GM21737 (cell line): ENCODE measurements at regions not wholly inside any gene's neighbourhood (a gene's known extent, or its start where the extent isn't known, plus 50 kb on each side); places are given as distances from the start of the nearest gene placed in this dataset.
"Not testable (repeated sequence)": the region's sequence is repeated elsewhere in the genome, so short reads cannot be mapped to it uniquely, and the experiment has no call there.

Experiments
- ATAC-seq: cut with Tn5 transposase; IDR thresholded peaks from one replicate; pipeline ENCODE4 v1.9.1; 2021; ENCODE audit warnings: mild to moderate bottlenecking, moderate library complexity; ENCODE audit not compliant: unreplicated experiment

DNA sequence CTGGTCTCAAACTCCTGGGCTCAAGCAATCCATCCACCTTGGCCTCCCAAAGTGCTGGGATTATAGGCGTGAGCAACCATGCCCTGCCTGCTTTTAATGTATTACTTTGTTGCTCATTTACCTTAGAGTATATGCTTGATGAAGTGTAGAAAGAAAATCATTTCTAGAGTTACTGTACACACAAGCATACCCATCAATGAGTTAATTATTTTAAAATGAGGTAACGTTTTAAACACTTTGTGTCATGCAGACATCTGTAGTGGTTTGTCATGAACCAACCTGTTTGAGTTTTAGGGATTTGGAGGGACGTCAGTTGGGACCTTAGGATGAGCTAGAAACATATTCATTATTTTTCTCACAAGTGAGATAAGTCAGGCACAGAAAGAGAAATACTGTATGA is 332.4 kb upstream of the IGF1R start:
- ATAC-seq = no peak

DNA sequence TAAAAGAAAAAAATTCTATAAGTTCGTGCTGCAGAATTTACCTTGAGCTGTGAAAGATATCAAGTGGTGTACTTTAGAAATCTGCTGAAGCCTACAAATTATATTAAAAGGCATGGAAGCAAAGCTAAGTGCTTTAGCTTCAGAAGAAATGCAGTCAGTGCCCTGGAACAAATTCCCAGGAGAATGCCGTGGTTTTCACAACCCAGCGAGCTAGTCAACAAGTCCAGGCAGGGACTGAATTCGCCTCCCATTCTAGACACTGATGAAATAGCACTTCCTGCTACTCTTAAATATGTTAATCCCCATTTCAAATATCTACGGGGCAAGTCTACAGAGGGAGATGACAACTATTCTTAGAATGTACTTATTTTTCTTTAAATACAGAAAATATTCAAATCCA is 326.4 kb upstream of the IGF1R start:
- ATAC-seq = no peak

DNA sequence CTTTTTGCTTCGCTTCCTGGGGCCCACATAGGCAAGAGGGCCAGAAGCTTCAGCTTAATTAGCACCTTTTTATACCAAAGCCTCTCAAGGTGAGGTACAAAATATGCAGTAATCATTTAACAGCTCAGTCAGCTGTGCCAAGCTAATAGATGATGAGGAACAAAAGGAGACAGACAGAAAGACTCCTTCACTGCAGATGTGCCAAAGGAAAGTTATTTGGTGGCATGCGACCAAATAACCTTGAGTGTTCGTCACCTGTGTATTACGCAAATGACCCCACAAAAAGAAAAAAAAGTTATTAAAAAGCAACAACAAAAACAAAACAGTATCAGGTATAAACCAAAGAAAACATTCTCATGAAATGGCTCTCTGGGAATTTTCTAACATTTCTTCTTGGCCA is 325.8 kb upstream of the IGF1R start:
- ATAC-seq = no peak

DNA sequence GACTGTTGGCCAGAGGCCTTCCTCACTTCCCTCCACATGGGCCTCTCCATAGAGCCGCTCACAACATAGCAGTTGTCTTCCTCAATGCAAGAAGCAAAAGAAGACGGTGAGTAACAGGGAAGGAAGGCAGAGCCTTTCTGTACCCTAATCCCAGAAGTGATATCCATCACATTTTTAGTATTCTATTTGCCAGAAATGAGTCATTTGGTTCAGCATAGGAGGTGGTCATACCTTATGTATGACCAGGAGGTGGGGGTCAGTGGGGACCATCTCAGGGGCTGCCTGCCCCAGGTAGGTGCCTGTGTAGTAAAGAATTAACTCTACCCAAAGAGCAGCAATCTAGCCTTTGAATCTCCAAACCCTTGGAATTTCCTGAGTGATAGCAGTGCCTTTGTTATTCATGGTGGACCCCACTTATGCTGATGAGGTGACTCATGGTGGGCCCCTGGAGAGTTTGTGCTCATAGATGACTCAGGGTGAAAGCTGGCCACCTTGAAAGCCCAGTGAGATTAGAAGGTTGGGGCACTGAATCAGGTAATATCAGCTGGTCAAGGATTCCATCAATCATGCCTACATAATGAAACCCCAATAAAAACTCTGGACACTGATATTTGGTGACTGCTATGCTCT is 323.9 kb upstream of the IGF1R start:
- no peak for ATAC-seq

DNA sequence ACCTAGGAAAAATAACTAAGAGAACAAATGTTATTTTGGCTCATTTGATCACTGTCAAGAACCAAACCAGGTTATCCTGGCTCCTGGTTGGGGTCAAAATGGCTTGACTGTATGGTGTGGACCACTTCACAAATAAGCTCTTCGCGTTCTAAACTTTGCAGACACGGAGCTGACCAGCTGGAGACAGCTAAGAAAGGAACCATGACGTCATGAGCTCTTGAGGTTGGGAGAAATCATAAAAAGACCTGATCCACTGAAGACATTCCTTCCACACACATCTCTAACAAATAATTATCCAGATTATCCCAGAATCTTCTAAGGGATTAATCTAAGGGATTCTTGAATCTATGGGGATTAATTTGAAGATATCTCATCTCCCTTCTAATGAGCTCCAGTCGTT is 321.5 kb upstream of the IGF1R start:
- no peak for ATAC-seq

DNA sequence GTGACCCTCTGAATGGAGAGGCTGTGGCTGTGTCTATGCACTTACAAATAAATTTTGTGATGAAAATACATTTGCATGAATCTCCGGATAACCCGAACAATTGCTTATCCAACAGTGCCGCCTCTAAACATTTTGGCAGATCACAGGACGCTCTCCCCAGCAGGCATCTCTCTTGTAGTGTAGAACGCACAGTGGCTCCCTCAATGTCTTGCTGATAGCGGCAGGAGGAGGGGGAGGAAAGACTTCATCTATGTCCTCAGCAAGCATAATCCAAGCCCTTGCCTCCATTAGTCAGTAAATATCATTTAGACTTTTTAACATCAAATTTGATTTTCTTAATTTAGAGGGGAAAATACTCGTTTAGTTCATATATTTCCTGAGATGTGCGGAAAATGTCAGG is 318.1 kb upstream of the IGF1R start:
- no peak for ATAC-seq

DNA sequence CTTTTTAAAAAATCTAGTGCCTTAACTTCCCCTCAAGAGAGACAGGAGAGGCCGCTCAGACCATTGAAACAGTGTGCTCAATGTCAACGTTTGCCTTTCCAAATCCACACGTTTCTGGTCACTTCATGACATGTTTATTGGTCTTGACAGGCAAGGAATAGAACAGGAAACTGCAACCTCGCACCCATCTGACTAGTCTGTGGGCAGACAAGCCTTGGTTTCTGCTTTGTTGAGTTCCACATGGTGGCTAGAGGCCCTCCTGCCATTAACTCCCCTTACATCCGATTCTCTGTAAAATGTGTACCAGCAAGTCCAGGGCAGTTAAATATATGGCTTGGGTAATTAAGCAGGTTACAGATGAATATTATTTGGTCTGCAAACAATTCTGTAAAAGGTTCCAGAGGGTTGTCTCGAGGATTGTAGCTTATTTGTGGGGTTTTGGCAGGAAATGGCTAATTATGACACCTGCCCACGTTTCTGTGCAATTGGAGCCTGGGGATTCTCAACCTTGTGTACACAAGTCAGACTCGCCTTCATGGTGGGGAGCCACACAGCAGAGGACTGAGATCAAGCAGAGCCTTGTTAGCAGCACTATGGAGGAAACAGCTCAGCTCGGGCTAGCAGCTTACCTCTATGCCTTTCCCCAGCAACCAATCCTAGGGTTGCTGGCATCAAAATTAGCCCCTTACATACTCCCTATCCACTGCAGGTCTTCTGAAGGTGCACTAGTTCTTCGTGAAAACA is 317.5 kb upstream of the IGF1R start:
- ATAC-seq = no peak

DNA sequence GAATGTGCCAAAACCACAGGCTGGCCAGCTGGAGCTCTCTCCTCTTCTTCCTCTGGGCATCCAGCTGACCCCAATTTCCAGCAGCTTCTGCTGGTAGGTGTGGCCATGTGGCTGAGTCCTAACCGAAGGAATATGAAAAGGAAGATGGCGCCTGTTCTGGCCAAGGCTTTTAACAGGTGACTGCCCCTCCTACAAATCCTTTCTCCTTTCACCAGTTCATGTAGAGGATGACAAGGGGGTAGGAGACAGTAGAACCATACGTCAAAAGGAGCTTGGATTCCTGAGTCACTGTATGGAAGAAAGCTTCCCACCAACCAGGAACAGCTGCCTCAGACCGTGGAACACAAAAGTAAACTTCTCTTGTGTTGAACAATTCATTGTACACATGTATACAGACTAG is 316.7 kb upstream of the IGF1R start:
- no peak for ATAC-seq

DNA sequence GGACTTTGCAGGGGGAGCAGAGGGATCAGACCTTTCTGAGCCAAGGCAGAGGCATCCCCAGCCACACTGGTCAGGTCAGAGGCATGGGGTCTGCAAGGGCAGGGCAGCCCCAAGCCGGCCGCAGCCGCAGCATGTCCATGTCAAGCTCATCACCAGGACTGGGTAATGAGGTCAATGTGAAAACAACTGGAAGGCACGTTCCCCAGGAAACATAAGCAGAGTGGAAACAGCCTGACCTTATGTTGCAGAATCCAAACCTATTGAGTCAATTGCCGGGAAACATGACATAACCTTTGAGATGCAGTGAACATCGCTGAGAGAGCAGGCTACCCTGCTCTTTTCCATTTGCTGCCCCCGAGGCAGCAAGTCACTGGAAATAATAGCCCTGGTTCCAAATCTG is 315.1 kb upstream of the IGF1R start:
- no peak for ATAC-seq

DNA sequence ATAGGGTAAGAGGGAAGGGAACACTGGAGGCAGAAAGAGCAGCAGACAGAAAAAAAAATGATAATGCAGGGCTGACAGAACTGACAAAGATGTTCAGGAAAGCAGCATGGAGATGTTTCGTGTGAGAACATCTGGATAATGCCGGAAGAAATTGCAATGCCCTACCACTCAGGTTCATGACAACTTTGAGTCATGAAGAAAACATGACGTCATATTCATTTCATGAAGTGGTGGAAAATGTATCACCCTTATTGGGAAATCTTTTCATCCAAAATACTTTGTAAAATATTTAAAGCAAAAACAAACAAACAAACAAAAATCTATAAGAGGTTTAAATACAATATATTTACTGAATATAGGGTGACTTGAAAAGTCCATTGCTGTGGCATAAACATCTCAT is 305.4 kb upstream of the IGF1R start:
- no peak for ATAC-seq

DNA sequence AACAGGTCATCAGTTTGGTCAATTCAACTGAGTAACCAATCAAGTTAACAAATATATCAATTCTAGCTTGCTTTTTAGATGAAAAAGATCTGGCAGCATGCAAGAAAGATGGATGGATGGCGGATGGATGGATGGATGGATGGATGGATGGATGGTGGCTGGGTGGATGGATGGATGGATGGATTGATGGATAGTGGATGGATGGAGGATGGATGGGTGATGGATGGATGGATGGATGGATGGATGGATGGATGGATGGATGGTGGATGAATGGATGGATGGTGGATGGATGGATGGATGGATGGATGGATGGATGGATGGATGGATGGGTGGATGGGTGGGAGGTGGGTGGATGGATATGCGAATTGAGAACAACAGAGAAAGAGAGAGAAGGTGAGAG is 303.7 kb upstream of the IGF1R start:
- no peak for ATAC-seq

DNA sequence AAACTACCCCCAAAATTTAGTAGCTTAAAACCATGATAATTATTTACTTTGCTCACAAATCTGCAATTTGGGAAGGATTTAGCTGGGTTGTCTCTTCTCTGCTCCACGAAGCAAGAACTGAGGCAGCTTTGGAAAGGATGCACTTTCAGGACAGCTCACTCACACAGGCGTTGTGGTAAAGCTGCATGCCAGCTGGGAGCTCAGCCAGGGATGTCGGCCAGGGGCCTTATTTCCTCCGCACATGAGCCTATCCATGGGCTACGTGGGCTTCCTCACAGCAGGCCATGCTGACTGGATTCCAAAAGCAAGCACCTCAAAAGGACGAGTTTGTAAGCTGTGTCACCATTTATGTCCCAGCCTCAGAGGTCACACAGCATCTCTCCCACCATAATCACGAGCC is 301.3 kb upstream of the IGF1R start:
- ATAC-seq = no peak

DNA sequence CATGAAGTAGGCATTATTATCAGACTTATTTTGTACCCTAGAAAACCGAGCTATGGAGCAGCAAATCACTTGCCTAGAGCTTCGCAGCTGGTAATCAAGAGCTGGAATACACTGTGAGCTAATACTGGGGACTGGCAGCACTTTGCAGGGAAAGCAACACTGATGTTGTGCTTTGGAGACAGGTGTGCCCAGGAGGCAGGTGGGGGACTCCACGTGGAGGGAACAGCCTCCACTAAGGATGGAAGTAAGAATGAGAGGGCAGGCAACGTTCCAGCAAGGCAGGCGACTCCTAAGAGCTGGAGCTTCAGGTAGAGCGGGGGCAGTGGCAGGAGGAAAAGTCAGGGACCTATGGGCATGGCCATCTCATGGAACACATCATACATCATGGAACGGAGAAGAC is 300.5 kb upstream of the IGF1R start:
- no peak for ATAC-seq

DNA sequence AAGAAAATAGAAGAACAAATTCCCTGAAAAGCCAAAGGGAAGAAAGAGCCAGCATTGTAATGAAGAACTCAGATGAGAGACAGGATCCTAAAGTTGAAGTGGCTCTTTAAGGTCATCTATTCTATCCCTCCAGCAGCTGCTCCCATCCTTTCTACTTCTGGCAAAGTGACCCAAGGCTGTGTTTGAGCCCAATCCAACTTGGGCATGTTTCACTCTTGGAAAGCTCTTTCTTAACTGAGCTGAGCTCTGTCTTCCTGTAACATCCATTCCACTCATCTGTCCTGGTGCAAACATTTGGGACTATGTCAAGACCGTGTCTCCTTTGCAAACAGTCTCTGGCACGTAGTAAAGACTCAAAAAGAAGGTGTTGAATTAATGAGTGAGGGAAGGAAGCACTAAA is 298.1 kb upstream of the IGF1R start:
- ATAC-seq = no peak

DNA sequence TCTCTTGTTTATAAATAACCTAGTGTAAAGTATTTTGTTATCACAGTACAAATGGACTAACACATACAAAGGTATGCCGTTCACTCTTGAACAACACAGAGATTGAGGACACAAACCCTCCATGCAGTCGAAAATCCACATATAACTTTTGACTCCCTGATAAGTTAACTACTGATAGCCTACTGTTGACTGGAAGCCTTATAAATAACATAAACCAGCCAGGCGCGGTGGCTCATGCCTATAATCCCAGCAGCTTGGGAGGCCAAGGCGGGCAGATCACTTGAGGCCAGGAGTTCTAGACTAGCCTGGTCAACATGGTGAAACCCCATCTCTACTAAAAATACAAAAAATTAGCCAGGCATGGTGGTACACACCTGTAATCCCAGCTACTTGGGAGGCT is 290.1 kb upstream of the IGF1R start:
- not testable (repeated sequence) for ATAC-seq

DNA sequence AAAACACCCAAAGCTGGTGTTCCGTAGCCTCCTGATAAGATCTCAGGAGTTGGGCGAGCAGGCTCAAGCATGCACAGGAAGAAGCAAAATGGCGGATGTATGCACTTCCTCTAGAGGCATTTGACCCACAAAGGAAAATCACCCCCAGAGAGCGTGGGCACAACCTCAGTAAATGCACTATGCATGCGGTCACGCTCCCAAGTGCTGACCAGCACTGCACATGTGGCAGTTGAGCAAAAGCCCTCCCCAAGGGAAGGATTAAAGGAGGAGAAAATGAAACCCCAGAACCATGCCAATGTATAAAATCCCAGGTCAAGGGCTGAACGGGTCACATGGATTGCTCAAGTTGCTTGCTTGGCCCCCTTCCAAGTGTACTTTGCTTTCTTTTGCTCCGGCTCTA is 289.4 kb upstream of the IGF1R start:
- no peak for ATAC-seq

DNA sequence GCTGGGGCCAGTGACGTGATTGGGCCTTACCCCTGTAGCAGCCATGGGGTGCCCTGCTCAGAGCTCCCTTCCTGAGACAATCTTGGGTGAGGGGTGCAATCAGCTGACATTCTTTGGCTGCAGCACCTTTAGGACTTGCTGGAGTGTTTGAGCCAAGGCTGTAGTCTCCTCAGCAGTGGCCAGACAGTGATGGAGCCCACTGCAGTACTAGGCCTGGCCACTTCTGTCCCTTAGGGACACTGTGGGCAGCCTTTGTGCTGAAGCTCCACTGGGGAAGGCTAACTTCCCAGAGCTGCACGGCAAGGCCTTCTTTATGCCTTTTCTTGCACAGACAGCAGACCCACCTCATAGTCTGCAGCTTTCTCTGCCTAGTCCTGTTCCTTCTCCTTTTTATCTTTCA is 284.9 kb upstream of the IGF1R start:
- no peak for ATAC-seq

DNA sequence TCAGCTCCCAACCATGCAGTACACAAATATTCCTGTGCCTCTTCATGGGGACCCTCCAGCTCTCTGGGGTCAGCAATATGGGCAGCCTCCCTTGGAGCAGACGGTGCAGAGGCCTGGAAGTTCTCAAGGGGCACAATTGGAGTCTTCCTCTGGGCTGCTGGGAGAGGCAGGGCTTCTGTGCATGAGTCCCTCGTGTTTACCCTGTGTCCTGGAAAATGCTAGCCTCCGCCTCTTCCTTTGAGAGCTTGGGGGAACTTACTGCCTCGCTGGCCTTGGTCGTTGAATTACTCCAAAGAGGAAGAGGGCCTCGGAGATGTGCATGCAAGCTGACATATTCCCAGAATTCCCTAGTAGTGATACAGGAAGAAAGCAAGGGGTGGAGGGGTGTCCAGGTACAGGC is 284.4 kb upstream of the IGF1R start:
- no peak for ATAC-seq

DNA sequence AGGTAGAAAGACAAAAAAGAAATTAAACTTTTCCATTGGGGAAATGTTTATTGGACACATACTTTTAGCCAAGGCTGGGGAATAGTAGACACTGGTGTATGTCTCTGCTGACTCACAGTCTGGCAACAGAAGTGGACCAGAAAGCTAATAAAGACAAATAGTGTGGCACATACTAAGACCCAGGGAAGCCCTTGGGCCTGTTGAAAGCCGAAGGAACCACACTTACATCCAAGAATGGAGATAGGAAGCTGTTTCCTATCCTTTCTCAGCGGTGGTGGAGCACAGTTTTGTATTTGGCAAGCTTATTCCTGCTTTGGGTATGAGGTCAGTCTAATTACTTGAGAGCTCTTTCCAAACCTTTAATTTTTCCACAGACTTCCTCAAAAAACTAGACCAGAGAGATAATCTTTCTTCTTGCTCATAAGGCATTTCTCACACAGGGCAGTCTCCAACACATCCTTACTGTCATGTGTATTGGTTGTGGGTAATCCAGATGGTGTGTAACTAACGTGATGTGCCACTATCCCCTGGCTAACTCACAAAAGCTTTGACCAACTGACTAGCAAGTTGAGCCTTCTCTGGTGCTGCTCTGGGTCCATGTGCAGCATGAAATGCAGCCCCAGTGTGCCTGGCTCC is 279.1 kb upstream of the IGF1R start:
- no peak for ATAC-seq

DNA sequence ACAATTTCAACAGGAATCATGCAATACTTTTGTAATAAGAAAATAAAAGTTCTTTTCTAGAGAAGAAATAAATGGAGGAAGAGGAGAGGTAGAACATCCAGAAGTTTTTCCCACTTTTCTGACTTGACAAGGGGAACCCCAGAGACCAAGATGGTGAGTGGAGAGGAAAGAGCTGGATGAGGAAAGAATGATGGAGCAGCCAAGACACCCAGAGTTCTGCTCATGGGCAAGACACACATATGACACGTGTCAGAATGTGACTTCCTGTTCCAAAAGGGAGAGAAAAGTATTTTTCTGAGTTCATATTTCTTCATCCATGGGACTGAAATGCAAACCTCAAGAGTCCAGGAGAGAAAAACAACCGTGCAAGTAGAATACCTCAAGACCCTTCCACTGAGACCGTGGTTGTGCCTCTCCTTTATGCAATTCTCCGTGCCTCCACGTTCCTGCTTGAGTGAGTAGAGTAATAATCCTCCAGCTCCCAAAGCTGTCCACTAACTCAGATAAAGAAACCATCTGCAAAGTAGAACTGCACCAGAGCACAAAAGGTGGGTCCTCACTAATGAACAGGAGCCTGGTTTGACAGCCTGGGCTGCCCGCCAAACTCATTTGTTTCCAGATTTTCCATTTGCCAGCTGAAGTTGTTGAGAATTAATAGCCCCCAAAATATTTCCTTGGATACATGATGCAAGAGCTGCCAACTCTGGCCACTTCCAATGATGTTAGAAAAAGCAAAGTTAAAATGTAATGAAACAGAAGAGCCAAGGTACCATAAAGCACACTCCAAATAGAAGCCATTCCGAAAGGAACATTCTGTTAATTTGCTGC is 272.6 kb upstream of the IGF1R start:
- ATAC-seq = no peak

DNA sequence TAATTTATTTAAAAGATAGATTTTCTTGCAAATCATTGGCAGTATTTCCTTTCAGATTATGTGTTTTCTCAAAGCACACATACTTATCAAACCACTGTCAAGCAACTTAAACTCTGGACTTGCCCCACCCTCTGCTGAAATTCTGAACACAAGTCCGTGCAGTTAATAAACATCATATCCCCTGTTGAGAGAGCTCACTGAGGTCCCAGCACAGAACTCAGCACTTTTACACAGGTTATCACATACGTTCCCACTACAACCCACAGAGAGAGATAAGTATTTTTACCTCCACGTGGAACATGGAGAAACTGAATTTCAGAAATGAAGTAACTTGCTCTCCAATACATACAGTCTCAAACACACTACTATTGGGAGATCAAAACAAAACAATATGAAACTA is 267.6 kb upstream of the IGF1R start:
- ATAC-seq = no peak

DNA sequence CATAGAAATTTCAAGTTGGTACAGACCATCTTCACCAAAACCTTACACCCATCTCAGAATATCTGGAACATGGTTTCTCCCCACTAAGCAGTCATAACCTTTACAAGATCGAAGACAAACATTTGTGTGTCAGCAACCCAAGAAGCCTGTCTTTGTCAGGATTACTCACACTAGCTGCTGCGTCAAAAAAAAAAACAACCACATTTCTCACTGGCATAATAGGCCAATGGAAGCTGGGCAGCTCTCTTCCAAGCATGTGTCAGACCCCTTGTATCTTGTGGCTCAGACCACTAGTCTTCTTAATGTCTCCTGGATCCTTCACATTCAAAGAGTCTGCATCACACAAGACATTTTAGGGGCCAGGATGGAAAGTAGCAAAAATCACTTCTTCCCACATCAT is 266.9 kb upstream of the IGF1R start:
- ATAC-seq = no peak
